ENCODE measurements at regions not wholly inside any gene's neighbourhood (a gene's known extent, or its start where the extent isn't known, plus 50 kb on each side); places are given as distances from the start of the nearest gene placed in this dataset.

DNA sequence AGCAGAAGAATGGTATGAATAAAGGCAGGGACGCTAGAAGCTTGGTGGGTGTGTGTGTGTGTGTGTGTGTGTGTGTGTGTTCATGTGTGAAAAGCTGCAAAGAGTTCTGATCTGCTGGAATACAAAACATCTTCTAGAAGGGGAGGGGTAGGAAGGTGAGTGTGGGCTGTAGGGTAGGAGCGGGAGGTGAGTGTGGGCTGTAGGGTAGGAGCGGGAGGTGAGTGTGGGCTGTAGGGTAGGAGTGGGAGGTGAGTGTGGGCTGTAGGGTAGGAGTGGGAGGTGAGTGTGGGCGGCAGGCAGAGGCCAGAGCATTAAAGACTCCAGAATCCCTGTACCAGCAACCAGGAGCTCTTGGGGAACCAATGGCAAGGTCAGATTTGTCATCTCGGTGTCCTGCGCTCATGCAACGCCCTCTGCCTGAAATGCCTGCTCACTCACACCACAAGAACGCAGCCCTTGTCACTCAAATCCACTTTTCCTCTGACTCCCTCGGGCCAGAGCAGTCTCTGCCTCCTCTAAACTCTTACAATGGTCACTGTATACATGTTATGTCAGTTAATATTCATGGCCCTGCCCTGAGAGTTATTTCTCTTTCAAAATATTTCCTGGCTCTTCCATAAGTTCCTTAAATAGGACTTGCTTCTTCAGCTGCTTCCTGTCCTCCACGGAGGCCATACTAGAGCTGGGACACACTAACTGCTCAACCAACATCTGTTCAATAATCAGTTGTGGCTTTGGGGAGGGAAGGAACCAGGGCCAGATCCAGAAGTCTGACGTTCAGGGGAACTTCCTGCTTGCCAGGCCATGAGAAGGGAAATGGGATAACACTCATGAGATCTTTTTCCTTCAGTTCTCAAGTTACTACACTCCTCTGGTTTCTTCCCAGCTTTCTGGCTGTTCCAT lies 53.6 kb upstream of the ZNF644 start:
- no peak for TF ChIP-seq CTCF (IDR thresholded peaks at IDR 0.05)
- no peak for TF ChIP-seq EP300 (IDR thresholded peaks at IDR 0.05)
- no peak for TF ChIP-seq POLR2AphosphoS5 (IDR thresholded peaks at IDR 0.05)
